H1 (cell line): ENCODE measurements at regions not wholly inside any gene's neighbourhood (a gene's known extent, or its start where the extent isn't known, plus 50 kb on each side); places are given as distances from the start of the nearest gene placed in this dataset.

Experiments
- CTCF ChIA-PET: fragments of 300-600 bp; sonication (Branson Sonifier 250); formaldehyde crosslinking; loops from one replicate; lab custom pipeline; 2021; ENCODE audit not compliant: partially characterized antibody; lab: Charles Lee
- POLR2A ChIA-PET: fragments of 300-600 bp; sonication (Branson Sonifier 250); formaldehyde crosslinking; loops from one replicate; lab custom pipeline; 2021; ENCODE audit warnings: inconsistent platforms; ENCODE audit not compliant: partially characterized antibody; lab: Charles Lee
- DNase-seq, 2 experiments: peaks; one replicate each; pipeline versions ENCODE4 v3.0.0 to v3.0.0-alpha.2; 2010 to 2022; ENCODE audit warnings: low spot score in 2 of 2, low read depth in 1 of 2, mixed read lengths in 1 of 2
- FAIRE-seq: peaks from 2 replicates; lab custom pipeline; 2011; peaks lifted over from hg19 to GRCh38; lab: Jason Lieb, UNC
- H2AFZ ChIP-seq: 2 replicates; pipeline ENCODE4 v1.8.1; 2012; ENCODE audit warnings: low read length, inconsistent platforms
- H2AK5ac ChIP-seq: 2 replicates; pipeline ENCODE4 v1.6.1; 2013; ENCODE audit warnings: low read depth, low read length
- H2BK120ac ChIP-seq: replicated peaks from 2 replicates; pipeline ENCODE3; 2013; ENCODE audit warnings: low read depth, low read length, inconsistent platforms
- H2BK12ac ChIP-seq: 2 replicates; pipeline ENCODE4 v1.6.1; 2013; ENCODE audit warnings: low read depth, low read length
- H2BK15ac ChIP-seq: 2 replicates; pipeline ENCODE4 v1.6.1; 2013; ENCODE audit warnings: low read length
- H2BK20ac ChIP-seq: 2 replicates; pipeline ENCODE4 v1.6.1; 2013; ENCODE audit warnings: low read length
- H2BK5ac ChIP-seq: 2 replicates; pipeline ENCODE4 v1.6.1; 2013; ENCODE audit warnings: low read depth, low read length
- H3K14ac ChIP-seq: 2 replicates; pipeline ENCODE4 v1.6.1; 2013; ENCODE audit warnings: inconsistent platforms; ENCODE audit not compliant: insufficient read length
- H3K18ac ChIP-seq: 2 replicates; pipeline ENCODE4 v1.6.1; 2013; ENCODE audit warnings: low read length; ENCODE audit errors: extremely low read depth
- H3K23ac ChIP-seq: 2 replicates; pipeline ENCODE4 v1.6.1; 2013; ENCODE audit warnings: inconsistent platforms; ENCODE audit not compliant: insufficient read length
- H3K23me2 ChIP-seq: 2 replicates; pipeline ENCODE4 v1.6.1; 2013; ENCODE audit warnings: low read depth, low read length
- H3K27ac ChIP-seq: 2 replicates; pipeline ENCODE4 v1.6.1; 2011; ENCODE audit warnings: low read depth, low read length, inconsistent platforms
- H3K27me3 ChIP-seq, 4 experiments: replicated peaks in 1 of 4; 1 replicate in 1 of 4; 2 replicates in 3 of 4; pipeline versions ENCODE4 v1.6.1 to v1.8.1; 2011 to 2013; ENCODE audit warnings: low read length in 3 of 4, mild to moderate bottlenecking in 3 of 4, inconsistent platforms in 2 of 4, mixed read lengths in 2 of 4, moderate library complexity in 1 of 4; ENCODE audit not compliant: control insufficient read depth in 3 of 4, insufficient read depth in 3 of 4; ENCODE audit errors: extremely low read depth in 1 of 4
- H3K36me3 ChIP-seq, 4 experiments: 2 replicates each; pipeline versions ENCODE4 v1.6.1 to v1.8.1; 2011 to 2013; ENCODE audit warnings: mild to moderate bottlenecking in 4 of 4, low read length in 3 of 4, moderate library complexity in 2 of 4, control low read depth in 1 of 4, inconsistent platforms in 1 of 4; ENCODE audit not compliant: insufficient read depth in 4 of 4, control insufficient read depth in 2 of 4
- H3K4ac ChIP-seq: replicated peaks from 2 replicates; pipeline ENCODE3; 2013; ENCODE audit warnings: low read length, low read depth, mixed read lengths, inconsistent platforms; ENCODE audit not compliant: insufficient read length
- H3K4me1 ChIP-seq, 4 experiments: replicated peaks in 1 of 4; 1 replicate in 1 of 4; 2 replicates in 3 of 4; pipeline versions ENCODE4 v1.6.1 to v1.8.1; 2011 to 2013; ENCODE audit warnings: low read length in 3 of 4, inconsistent platforms in 2 of 4, mixed read lengths in 1 of 4; ENCODE audit not compliant: insufficient read depth in 4 of 4, control insufficient read depth in 3 of 4
- H3K4me2 ChIP-seq, 2 experiments: 2 replicates each; pipeline versions ENCODE4 v1.6.1 to v1.8.1; 2011 to 2013; ENCODE audit warnings: low read depth in 2 of 2, low read length in 2 of 2, control low read depth in 1 of 2, inconsistent platforms in 1 of 2, mild to moderate bottlenecking in 1 of 2; ENCODE audit not compliant: insufficient read depth in 1 of 2
- H3K4me3 ChIP-seq, 4 experiments: fragments of 200-600, 300-600 bp in 1 of 4; sonication (generic), shearing (Covaris generic), sonication (Bioruptor Twin) in 1 of 4; 2 replicates each; pipeline versions ENCODE4 v1.5.1 to v1.8.1; 2011 to 2016; ENCODE audit warnings: low read length in 4 of 4, low read depth in 3 of 4, control low read depth in 2 of 4, inconsistent platforms in 2 of 4, mild to moderate bottlenecking in 2 of 4, mixed read lengths in 1 of 4, moderate library complexity in 1 of 4; ENCODE audit not compliant: insufficient read depth in 2 of 4; ENCODE audit errors: extremely low read depth in 1 of 4
- H3K56ac ChIP-seq: replicated peaks from 2 replicates; pipeline ENCODE3; 2013; ENCODE audit warnings: low read depth, mild to moderate bottlenecking, mixed read lengths, low read length, inconsistent platforms; ENCODE audit not compliant: insufficient read length
- H3K79me1 ChIP-seq: 2 replicates; pipeline ENCODE4 v1.6.1; 2013; ENCODE audit warnings: low read depth, low read length, control low read depth
- H3K79me2 ChIP-seq, 2 experiments: 2 replicates each; pipeline versions ENCODE4 v1.6.1 to v1.8.1; 2012 to 2013; ENCODE audit warnings: low read length in 2 of 2, mild to moderate bottlenecking in 2 of 2, inconsistent platforms in 1 of 2; ENCODE audit not compliant: insufficient read depth in 2 of 2, control insufficient read depth in 1 of 2
- H3K9ac ChIP-seq, 4 experiments: replicated peaks in 1 of 4; 1 replicate in 1 of 4; 2 replicates in 3 of 4; pipeline versions ENCODE4 v1.6.1 to v1.8.1; 2011 to 2013; ENCODE audit warnings: low read depth in 3 of 4, low read length in 3 of 4, control low read depth in 2 of 4, mild to moderate bottlenecking in 2 of 4, moderate library complexity in 2 of 4, inconsistent platforms in 1 of 4; ENCODE audit errors: extremely low read depth in 1 of 4
- H3K9me3 ChIP-seq, 2 experiments: 2 replicates each; pipeline versions ENCODE4 v1.6.1 to v1.8.1; 2012 to 2013; ENCODE audit warnings: mild to moderate bottlenecking in 2 of 2, moderate library complexity in 2 of 2, control low read depth in 1 of 2, inconsistent platforms in 1 of 2, low read depth in 1 of 2, low read length in 1 of 2, mixed read lengths in 1 of 2; ENCODE audit not compliant: insufficient read depth in 2 of 2
- H4K20me1 ChIP-seq, 2 experiments: replicated peaks in 1 of 2; 2 replicates each; pipeline versions ENCODE3 to v1.8.1; 2011 to 2013; ENCODE audit warnings: inconsistent platforms in 2 of 2, low read length in 2 of 2, mild to moderate bottlenecking in 1 of 2; ENCODE audit not compliant: insufficient read depth in 2 of 2, control insufficient read depth in 1 of 2
- H4K5ac ChIP-seq: 2 replicates; pipeline ENCODE4 v1.6.1; 2013; ENCODE audit warnings: low read length, low read depth, mixed read lengths, inconsistent platforms; ENCODE audit not compliant: insufficient read length
- H4K8ac ChIP-seq: 2 replicates; pipeline ENCODE4 v1.8.0; 2013; ENCODE audit warnings: mild to moderate bottlenecking, moderate library complexity, low read length, inconsistent platforms; ENCODE audit not compliant: insufficient read depth; ENCODE audit errors: extremely low read depth
- H4K91ac ChIP-seq: replicated peaks from 2 replicates; pipeline ENCODE3; 2013; ENCODE audit warnings: low read length, mixed read lengths, inconsistent platforms; ENCODE audit not compliant: insufficient read length
- ASH2L ChIP-seq: fragments of 200-600, 300-600 bp; sonication (generic); IDR thresholded peaks from one replicate; pipeline ENCODE4 v1.7.1; 2017; ENCODE audit warnings: low read length
- EP300 ChIP-seq, 2 experiments: IDR thresholded peaks; 1 replicate in 1 of 2; 2 replicates in 1 of 2; pipeline ENCODE4 v1.6.1; 2011 to 2012; ENCODE audit warnings: low read depth in 2 of 2, low read length in 2 of 2, mild to moderate bottlenecking in 2 of 2, borderline replicate concordance in 1 of 2, inconsistent platforms in 1 of 2, moderate library complexity in 1 of 2
- FOSL1 ChIP-seq: IDR thresholded peaks from 2 replicates; pipeline ENCODE4 v1.6.1; 2011; ENCODE audit warnings: mild to moderate bottlenecking, low read depth, low read length, moderate library complexity; ENCODE audit not compliant: insufficient read depth
- GTF2F1 ChIP-seq: IDR thresholded peaks from 2 replicates; pipeline ENCODE4 v1.6.1; 2012; ENCODE audit warnings: low read depth, low read length, improper control_type of control experiment, borderline replicate concordance
- HDAC6 ChIP-seq: IDR thresholded peaks from one replicate; pipeline ENCODE4 v1.7.1; 2012; ENCODE audit warnings: low read depth, mild to moderate bottlenecking, inconsistent platforms, low read length, moderate library complexity
- MAFK ChIP-seq: IDR thresholded peaks from 2 replicates; pipeline ENCODE4 v1.6.1; 2012; ENCODE audit warnings: low read depth, mild to moderate bottlenecking, improper control_type of control experiment, low read length
- NANOG ChIP-seq: IDR thresholded peaks from 2 replicates; pipeline ENCODE4 v1.6.1; 2011; ENCODE audit warnings: low read length, low read depth, mild to moderate bottlenecking, inconsistent platforms; ENCODE audit not compliant: insufficient read depth, poor library complexity, severe bottlenecking
- PHF8 ChIP-seq: fragments of 200-600 bp; sonication (generic); conservative IDR thresholded peaks from 2 replicates; pipeline ENCODE4 v1.7.1; 2012; ENCODE audit warnings: low read depth, mild to moderate bottlenecking, inconsistent platforms, low read length, moderate library complexity
- POU5F1 ChIP-seq: IDR thresholded peaks from 2 replicates; pipeline ENCODE4 v1.6.1; 2011; ENCODE audit warnings: low read depth, mild to moderate bottlenecking, low read length, moderate library complexity
- RNF2 ChIP-seq: fragments of 200-900, 300-1000 bp; sonication (generic); IDR thresholded peaks from 2 replicates; pipeline ENCODE4 v1.7.1; 2016; ENCODE audit warnings: borderline replicate concordance, low read depth, mild to moderate bottlenecking, antibody characterized with exemption, low read length; ENCODE audit not compliant: poor library complexity, severe bottlenecking; ENCODE audit errors: missing control alignments
- SP2 ChIP-seq: IDR thresholded peaks from 2 replicates; pipeline ENCODE4 v1.6.1; 2012; ENCODE audit warnings: mild to moderate bottlenecking, low read length, inconsistent platforms
- SRF ChIP-seq: IDR thresholded peaks from 2 replicates; pipeline ENCODE4 v1.6.1; 2011; ENCODE audit warnings: mild to moderate bottlenecking, low read depth, low read length, moderate library complexity
- TCF12 ChIP-seq: IDR thresholded peaks from 2 replicates; pipeline ENCODE4 v1.6.1; 2011; ENCODE audit warnings: low read depth, mild to moderate bottlenecking, low read length
- TEAD4 ChIP-seq: IDR thresholded peaks from 2 replicates; pipeline ENCODE4 v1.6.1; 2012; ENCODE audit warnings: low read depth, low read length, inconsistent platforms, mixed read lengths
- WGBS, 2 experiments: shearing (Covaris generic) in 1 of 2; methylation state at CpG; one replicate each; pipeline versions ENCODE4 v1.1.6 to v1.1.7; 2013 to 2015; ENCODE audit warnings: low lambda C conversion rate in 2 of 2, mixed read lengths in 2 of 2, inconsistent platforms in 1 of 2, low coverage in 1 of 2, missing lambda C conversion rate in 1 of 2; ENCODE audit not compliant: insufficient replicate concordance in 2 of 2, insufficient coverage in 1 of 2, insufficient read length in 1 of 2; ENCODE audit errors: extremely low coverage in 1 of 2, missing lambda C conversion rate in 1 of 2; 5-methylcytosine and 5-hydroxymethylcytosine counted together

DNA sequence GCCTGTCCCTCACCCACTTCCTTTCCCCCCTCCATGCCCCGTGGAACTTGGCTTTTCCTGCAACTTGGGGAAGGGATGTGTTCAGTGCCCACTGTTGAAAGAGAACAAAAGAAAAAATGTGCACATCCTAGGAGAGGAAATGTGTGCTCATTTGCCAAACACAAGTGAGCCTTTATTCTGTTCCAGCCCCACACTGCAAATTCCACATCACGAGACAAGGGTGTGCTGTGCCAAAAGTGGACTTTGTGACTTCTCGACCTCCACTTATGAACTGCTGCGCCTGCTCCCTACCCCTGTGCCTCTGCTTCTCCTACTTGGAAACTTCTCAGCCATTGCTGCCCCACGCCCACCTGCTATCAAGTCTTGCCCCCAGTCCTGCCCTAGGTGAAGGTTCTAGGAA, 97.0 kb upstream of the GRIK3 start:
- no peak overlapping the region for H3K4me3 ChIP-seq
- no peaks in the 10 kb centered on the region; the same call in 1 of the 2 replicates for H3K23me2 ChIP-seq
- H3K18ac ChIP-seq: no peak overlapping the region
- no peak overlapping the region for H4K8ac ChIP-seq
- no peak overlapping the region for H2BK5ac ChIP-seq
- no peak overlapping the region for H2BK120ac ChIP-seq
- no peak overlapping the region for H4K5ac ChIP-seq
- H3K56ac ChIP-seq: no peak overlapping the region
- H3K79me1 ChIP-seq: no peaks in the 10 kb centered on the region
- H2AK5ac ChIP-seq: no peak overlapping the region
- H4K91ac ChIP-seq: no peak overlapping the region
- no peak overlapping the region for H3K14ac ChIP-seq
- H3K27ac ChIP-seq: no peak overlapping the region
- no peaks in the 10 kb centered on the region for H3K36me3 ChIP-seq
- no peak overlapping the region for H3K4ac ChIP-seq
- DNase-seq (no peak), FAIRE-seq (no peak)
- POLR2A ChIA-PET: no interaction called here
- H3K79me2 ChIP-seq: no peaks in the 10 kb centered on the region
- CTCF ChIA-PET: no interaction called here
- H3K27me3 ChIP-seq: peaks cover 0 to 2% (median 0%) of the 10 kb centered on the region in 4 experiments; a peak in 1 of 7 replicates
- H3K23ac ChIP-seq: no peak overlapping the region
- H3K9me3 ChIP-seq: no peaks in the 10 kb centered on the region
- 86% methylated on average over 5 of the region's 5 CpGs; no CpG with 5 or more reads in 1 of the 2 experiments for WGBS, 2 experiments
- H2AFZ ChIP-seq: no peak overlapping the region
- H2BK12ac ChIP-seq: no peak overlapping the region
- no peak overlapping the region for H3K4me2 ChIP-seq
- H4K20me1 ChIP-seq: no peaks in the 10 kb centered on the region
- no peaks in the 10 kb centered on the region for H3K4me1 ChIP-seq
- H3K9ac ChIP-seq: no peak overlapping the region
- TF ChIP-seq TEAD4 (no peak), HDAC6 (no peak), RNF2 (no peak), TCF12 (no peak), SRF (no peak), POU5F1 (no peak), FOSL1 (no peak), ASH2L (no peak), SP2 (no peak), NANOG (no peak), GTF2F1 (no peak), EP300 (IDR thresholded peaks at IDR 0.05; ENCODE audit: borderline replicate concordance in 1 of 2, low read depth in 2 of 2, low read length in 2 of 2) (no peak), PHF8 (no peak), MAFK (no peak)
- H2BK20ac ChIP-seq: no peak overlapping the region
- 0 out of 2 replicates have a peak overlapping the region, but pooled peaks have one; percentile 8 for H2BK15ac ChIP-seq
